ENCODE measurements at regions not wholly inside any gene's neighbourhood (a gene's known extent, or its start where the extent isn't known, plus 50 kb on each side); places are given as distances from the start of the nearest gene placed in this dataset.

- no peak for TF ChIP-seq TCF7L2 (IDR thresholded peaks at IDR 0.05; ENCODE audit: borderline replicate concordance, low read depth, low read length)
- no peak for TF ChIP-seq ZNF24 (tag by site-specific recombination; IDR thresholded peaks at IDR 0.05)
- no peak for TF ChIP-seq ZNF274 (IDR thresholded peaks at IDR 0.05; ENCODE audit: low read length)
- no peak for TF ChIP-seq ZNF274 (tag by site-specific recombination; IDR thresholded peaks at IDR 0.05; ENCODE audit: borderline replicate concordance)
These were observed 98.3 kb upstream of the CPNE8 start for GRCh38 chr12:39003541-39004155.

Measured in HEK293 (cell line).